Fibroblast of peridontal ligament (primary cell): ENCODE measurements at regions not wholly inside any gene's neighbourhood (a gene's known extent, or its start where the extent isn't known, plus 50 kb on each side); places are given as distances from the start of the nearest gene placed in this dataset.

Experiments
- DNase-seq: peaks from one replicate; pipeline ENCODE4 v3.0.0-alpha.2; 2010; ENCODE audit errors: extremely low read depth

DNA sequence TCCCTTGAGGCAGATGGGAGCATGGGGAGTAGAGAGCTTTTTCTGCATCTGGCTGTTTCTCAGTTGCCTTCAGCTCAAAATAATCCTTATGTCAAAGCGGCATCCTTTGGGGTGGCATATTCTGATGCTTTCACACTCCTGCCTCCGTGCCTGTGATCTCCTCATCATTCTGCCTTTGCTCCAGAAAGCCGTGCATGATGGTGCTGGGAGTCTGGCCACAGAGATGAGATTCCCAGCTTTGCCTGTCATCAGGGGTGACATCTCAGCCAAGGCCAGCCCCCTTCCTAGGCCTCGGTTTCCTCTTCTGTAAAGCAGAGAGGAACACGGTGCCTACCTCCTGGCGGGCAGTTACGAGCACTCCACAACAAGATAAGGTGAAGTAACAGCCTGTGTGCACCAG, 96.3 kb upstream of the ALDH1A3 start:
- DNase-seq = no peak

DNA sequence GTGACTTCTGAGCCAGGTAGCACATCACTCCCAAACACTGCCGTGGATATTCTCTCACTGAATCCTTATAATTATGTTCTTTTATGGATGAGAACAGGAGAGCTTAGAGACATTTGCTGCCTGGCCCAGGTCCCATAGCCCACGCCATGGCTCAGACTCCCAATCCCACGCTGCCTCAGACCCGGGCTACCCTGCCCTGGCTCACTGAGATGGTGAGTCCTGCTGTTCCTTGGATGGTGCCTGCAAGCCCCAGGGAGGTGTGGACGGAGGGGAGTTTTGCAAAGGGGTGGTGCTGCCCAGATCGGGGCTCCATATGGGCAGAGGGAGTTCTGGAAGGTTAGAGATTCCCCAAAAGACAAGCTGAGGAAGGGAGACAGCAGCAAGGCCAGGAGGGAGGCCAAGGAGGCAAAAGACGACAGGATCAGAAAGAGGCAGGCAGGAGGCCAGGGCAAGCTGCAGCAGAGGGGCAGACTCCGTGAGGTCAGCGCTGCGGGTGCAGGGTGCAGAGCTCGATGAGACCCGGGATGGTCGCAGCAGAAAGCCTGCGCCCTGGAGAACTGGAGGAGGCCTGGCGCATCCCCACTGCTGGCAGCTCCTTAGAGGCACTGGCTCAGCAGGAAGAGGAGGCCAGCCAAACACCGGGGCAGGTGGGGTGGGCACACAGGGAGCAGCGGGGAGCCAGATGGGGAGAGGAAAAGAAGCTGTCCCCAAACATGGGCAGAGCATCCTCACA, 95.7 kb upstream of the ALDH1A3 start:
- no peak for DNase-seq

DNA sequence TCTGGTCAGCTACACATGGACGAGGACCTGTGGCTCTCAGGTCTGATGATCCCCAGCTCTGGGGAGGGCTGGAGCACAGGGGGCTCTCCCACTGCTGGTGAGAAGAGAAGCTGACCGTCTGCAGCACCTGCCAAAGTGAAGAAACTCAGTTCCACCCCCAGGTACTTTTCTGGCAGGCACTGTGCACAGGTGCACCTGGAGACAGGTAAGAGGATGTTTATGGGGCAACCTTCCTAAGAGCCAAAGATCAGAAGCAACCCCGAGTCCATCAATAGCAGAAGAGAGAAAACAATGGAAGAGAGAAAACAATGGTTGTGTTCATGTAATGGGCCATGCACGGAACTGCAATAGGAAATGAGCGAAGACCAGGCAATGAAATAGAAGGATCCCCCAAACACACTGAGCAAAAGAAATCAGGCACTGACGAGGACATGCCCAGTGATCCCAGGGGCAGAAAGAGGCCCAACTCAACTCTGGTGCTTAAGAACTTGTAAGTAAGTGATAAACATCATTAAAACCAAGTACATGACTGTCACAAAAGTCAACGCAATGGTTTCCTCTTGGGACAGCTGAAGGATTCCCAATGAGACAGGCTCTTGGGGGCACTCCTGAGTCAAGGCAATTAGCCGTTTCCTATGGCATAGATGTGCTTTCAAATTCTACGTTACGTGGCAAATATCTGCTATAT, 95.0 kb upstream of the ALDH1A3 start:
- no peak for DNase-seq

DNA sequence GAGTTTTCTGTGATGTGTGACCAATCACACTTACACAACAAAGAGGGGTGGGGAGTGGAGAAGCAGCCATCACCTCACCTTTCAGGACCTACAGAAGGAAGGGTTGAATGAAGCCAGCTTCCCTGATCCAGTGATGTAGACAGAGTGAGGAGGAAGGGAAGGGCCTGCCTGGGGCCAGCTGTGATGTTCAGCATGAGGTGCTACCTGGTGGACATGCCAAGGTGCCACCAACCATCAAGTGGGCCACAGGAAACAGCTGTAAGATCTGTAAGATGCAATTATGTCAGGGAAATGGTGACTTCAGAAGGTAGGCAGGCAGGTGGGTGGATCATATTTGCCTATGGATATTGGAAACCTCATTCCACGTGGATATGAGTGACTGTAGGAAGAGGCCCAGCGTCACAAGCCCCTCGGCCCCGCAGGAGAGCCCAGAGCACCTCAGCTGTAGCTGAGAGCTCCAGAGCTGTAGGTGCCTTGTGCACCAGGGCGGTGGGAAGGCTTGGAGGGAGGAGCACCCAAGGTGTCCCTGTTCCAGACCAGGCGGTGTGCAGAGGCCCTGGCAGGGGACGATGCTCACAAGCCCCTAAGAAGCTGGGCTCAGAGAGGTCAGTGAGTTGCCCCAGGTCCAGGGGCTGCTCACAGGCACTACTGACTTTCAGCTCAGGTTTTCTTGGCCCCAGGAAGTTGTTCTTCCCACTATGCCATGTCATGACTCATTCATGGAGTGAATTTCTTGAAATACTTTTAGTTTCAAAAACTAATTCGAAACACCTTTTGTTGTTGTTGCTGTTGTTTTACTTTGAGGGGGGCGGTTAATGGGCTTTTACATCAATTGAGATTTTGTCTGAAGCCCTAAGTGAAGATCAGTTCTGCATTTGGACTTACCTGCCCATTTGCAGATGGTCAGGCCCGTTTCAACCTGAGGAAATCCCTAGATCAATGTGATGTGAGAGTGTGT, 94.2 kb upstream of the ALDH1A3 start:
- DNase-seq = no peak

DNA sequence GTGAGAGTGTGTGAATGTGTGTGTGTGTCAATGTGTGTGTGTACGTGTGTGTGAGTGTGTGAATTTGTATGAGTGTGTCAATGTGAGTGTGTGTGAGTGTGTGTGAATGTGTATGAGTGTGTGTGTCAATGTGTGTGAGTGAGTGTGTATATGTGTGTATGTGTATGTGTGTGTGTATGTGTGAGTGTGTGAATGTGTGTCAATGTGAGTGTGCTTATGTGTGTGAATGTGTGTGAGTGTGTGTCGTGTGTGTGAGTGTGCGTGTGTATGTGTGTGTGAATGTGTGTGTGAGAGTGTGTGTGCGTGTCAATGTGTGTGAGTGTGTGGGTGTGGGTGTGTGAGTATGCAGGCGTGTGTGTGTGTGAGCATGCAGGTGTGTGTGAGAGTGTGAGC, 93.5 kb upstream of the ALDH1A3 start:
- no peak for DNase-seq

DNA sequence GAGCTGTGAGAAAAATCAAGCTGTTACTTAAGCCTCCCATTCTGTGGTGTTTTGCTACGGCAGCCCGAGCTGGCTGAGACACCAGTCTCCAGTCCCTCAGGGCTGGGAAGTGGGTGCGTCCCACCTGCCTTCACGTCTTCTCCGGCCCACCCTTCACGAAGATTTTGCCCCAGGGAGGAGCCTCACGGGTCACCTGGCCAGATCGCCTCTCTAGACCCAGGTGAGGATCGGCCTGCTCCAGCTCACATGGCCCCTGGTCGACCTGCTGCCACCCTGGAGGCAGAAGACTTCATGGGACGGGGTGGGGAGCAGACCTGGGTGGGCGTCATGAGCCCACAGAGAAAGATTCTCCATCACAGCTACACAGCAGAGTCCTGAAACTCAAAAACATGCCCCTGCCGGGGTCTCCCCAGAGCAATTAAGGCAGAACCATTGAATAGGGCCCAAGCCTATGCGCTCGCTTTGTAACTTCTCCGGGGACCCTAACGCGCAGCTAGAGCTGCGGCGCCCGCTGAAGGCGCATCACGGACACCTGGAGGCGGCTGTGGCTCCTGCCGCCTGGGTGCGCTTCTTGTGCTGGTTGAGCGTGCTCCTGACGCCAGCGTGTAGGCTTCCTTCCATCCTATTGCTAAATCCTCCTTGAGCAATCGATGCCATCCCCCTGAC, 92.6 kb upstream of the ALDH1A3 start:
- DNase-seq = no peak

DNA sequence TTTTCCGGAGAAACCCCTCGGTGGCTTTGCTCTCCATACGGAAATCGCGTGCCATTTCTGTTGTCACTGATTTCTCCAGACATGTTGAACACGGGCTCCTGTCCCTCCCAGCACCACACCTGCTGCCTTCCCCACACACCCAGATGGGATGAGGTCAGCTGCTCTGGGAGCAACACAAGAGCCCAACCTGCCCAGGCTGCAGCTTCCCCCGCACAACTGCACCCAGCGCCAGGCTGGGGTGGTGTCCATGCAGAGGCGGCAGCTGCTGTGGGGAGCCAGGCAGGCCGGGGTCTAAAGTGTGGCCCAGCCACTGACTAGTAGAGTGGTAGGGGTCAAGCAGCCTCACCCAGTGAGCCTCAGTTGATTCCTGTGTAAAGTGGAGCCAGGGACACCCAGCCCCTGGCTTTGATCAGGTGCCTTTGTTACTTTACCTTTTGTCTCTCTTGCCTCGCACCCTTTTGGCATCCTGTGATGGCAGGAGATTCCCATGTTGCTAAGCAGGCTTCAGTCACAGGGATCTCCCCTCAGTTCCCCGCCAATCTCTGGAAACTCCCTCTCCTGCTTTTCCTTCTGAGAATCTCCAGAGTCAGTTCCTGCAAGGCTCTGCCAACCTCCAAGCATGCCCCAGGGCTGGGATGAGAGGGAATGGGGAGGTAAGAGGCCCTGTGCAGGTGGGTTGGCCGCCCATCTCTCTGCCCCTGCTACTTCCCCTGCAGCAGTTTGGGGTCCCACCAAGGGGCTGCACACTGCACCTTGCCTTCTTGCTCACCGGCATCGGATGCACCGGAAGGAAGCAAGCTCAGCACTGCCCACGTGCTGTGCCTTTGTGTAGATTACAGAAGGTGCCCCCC, 91.8 kb upstream of the ALDH1A3 start:
- DNase-seq = no peak

DNA sequence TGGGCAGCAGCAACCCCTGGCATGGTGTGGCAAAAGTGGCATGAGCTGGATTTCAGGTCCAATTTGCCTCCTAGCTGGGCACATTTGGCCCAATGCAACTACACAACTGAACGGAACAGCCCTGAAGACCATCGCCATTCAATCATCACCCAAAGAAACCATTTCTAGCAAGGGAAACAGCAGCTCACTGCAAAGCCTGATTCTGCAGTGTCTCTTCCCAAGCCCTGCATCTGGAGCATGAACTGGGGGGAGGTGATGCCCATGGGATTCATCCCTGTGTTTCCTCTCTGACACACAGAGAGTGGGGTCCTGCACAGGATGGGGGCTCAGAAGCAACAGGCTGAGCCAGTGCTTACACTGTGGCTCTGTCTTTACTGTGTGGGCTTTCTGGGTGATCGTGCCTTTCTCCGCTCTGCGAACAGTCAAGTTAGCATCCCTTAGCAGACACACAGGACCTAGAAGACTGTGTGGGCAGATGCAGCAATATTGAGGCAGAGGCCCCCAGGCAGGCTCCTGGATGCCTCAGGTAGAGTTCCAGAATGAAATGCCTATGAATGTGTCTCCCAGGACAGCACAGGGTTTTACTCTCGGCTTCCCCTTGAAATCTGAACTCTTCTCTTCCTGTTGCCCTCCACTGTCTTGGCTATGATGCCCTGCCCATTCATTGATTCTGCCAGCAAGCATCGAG, 91.1 kb upstream of the ALDH1A3 start:
- no peak for DNase-seq

GRCh38 chr15:100790786-100791265, 88.8 kb upstream of the ALDH1A3 start:
- no peak for DNase-seq

DNA sequence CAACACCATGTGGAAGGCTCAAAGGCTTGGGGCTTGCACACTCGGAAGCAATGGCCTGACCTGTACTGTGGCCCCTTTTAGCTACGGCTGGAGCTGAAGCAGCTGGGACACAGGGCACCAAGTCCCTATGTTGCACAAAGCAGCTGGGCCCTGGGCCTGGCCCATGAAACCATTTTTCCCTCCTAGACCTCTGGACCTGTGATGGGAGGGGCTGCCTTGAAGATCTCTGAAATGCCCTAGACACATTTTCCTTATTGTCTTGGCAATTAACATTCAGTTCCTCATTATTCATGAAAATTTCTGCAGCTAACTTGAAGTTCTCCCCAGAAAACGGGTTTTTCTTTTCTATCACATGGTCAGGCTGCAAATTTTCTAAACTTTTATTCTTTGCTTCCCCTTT, 85.6 kb upstream of the ALDH1A3 start:
- no peak for DNase-seq

- DNase-seq = no peak
Observed at GRCh38 chr15:100801256-100801900, 78.3 kb upstream of the ALDH1A3 start.

GRCh38 chr15:100802421-100803170, 77.0 kb upstream of the ALDH1A3 start:
- DNase-seq = no peak

- no peak for DNase-seq
Observed at GRCh38 chr15:100803171-100803440, 76.5 kb upstream of the ALDH1A3 start.

DNA sequence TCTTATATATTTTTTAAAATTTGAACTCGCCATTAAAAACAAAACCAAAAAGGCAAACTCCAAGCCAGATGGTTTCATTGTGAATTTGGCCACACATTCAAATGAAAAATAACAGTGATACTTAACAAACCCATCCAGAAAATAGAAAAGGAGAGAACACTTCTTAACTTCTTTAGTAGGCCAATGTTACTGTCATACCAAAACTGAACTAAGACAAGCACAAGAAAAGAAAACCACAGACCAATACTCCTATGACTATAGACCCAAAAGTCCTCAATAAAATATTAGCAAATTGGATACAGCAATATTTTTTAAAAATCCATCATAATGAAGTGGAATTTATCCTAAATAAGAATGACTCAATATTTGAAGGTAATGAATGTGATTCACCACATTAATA, 73.5 kb upstream of the ALDH1A3 start:
- no peak for DNase-seq

DNA sequence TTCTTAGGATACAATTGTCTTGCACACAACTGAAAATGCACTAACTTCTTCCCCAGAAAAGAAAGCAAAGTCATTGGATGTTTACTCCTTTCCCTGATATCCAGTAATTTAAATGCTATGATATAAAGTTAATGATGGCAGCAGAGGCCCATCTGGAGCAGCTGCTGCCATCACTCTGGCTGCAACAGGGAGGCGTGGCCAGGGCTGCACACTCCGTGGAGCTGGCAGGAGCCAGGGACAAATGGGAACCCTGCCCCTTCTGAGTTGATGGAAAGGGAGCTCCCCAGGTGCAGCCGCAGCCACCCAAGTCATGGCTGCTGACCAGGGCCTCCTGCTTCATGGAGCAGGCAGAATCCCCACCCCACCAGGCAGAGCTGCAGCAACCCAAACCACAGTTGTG, 72.6 kb upstream of the ALDH1A3 start:
- DNase-seq = no peak

GRCh38 chr15:100808691-100809090, 70.9 kb upstream of the ALDH1A3 start:
- no peak for DNase-seq

DNA sequence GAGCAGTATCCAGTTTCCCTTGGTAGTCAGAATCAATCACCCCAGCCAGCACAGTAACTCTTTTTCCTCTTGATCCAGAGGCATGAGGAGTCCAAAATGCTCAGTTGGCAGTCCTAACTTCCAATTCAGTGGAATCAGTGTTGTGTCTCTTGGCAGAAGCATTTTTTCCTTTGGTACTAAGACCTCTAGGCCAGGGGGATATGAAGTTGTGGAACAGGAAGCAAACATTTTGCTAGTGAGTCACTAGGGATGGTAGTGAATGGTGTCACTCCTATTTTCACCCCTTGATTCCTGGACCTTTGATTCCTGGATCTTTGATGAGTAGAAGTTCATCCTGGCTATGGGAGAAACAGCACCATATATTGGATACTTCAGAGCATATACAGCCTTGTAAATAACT, 70.5 kb upstream of the ALDH1A3 start:
- DNase-seq = peak; percentile 44

- peak; percentile 43 for DNase-seq
Observed at GRCh38 chr15:100809587-100809986, 70.0 kb upstream of the ALDH1A3 start.

GRCh38 chr15:100810229-100810628, 69.4 kb upstream of the ALDH1A3 start:
- no peak for DNase-seq
